Testis (tissue), 2 donors: ENCODE measurements at regions not wholly inside any gene's neighbourhood (a gene's known extent, or its start where the extent isn't known, plus 50 kb on each side); places are given as distances from the start of the nearest gene placed in this dataset.
A peak's percentile ranks its signal among the peaks of the same experiment; 100 is the strongest.

Experiments
- DNase-seq: peaks from one replicate; pipeline ENCODE4 v3.0.0-alpha.2; 2019
- H3K27ac ChIP-seq, 2 donors: fragments of 200-600 bp; sonication (generic); one replicate each; pipeline ENCODE4 v1.5.1; 2019
- H3K27me3 ChIP-seq: fragments of 200-600 bp; sonication (generic); one replicate; pipeline ENCODE4 v1.5.1; 2019
- H3K36me3 ChIP-seq: fragments of 200-600 bp; sonication (generic); one replicate; pipeline ENCODE4 v1.5.1; 2017; ENCODE audit warnings: low read depth; ENCODE audit errors: missing control alignments
- H3K4me1 ChIP-seq: fragments of 200-600 bp; sonication (generic); one replicate; pipeline ENCODE4 v1.5.1; 2019
- H3K4me3 ChIP-seq, 2 donors: fragments of 200-600 bp; sonication (generic); one replicate each; pipeline ENCODE4 v1.5.1; 2017 to 2019
- H3K9me3 ChIP-seq: fragments of 200-600 bp; sonication (generic); one replicate; pipeline ENCODE4 v1.5.1; 2017
- CTCF ChIP-seq, 3 experiments: fragments of 450-650 bp in 2 of 3; fragments of 200-600 bp in 1 of 3; sonication (generic) in 1 of 3; IDR thresholded peaks; one replicate each; pipeline ENCODE4 v1.5.1; 2016 to 2019; ENCODE audit warnings: antibody characterized with exemption in 3 of 3, mild to moderate bottlenecking in 2 of 3, moderate library complexity in 1 of 3
- POLR2A ChIP-seq: fragments of 450-650 bp; IDR thresholded peaks from one replicate; pipeline ENCODE4 v1.6.1; 2017; ENCODE audit warnings: antibody characterized with exemption, mild to moderate bottlenecking, moderate library complexity
- WGBS, 2 donors: methylation state at CpG; one replicate each; pipeline ENCODE4 v1.1.5; 2018; 5-methylcytosine and 5-hydroxymethylcytosine counted together
- intact Hi-C: fragments of 100-400 bp; cut with DNase I; formaldehyde crosslinking; loops from one replicate; pipeline ENCODE4 v1.15.1; 2023; ENCODE audit warnings: low total_unique reads

- Histone ChIP-seq H3K4me1 (peaks cover 4% of the 10 kb centered on the region), H3K4me3 (no peak overlapping the region), H3K27me3 (no peaks in the 10 kb centered on the region), H3K9me3 (no peaks in the 10 kb centered on the region), H3K27ac (no peak overlapping the region), H3K36me3 (no peaks in the 10 kb centered on the region)
- TF ChIP-seq CTCF (IDR thresholded peaks at IDR 0.05), result no peak
- TF ChIP-seq POLR2A, result no peak
- intact Hi-C loops, result no loop called here
- WGBS, 2 donors, result 77 to 79% methylated on average over 4 of the region's 4 CpGs
- no peak for DNase-seq
Observed at GRCh38 chr19:13670846-13671245, 93.5 kb upstream of the MRI1 start.

- peak; percentile 43 for DNase-seq
- H3K9me3 ChIP-seq, result no peaks in the 10 kb centered on the region
- no peak overlapping the region for H3K4me3 ChIP-seq
- intact Hi-C loops, result no loop called here
- no peaks in the 10 kb centered on the region for H3K27me3 ChIP-seq
- no peak overlapping the region for H3K27ac ChIP-seq
- WGBS, 2 donors, result 26 to 28% methylated on average over 4 of the region's 4 CpGs
- peaks cover 4% of the 10 kb centered on the region for H3K4me1 ChIP-seq
- TF ChIP-seq POLR2A (no peak), CTCF (IDR thresholded peaks at IDR 0.05) (no peak)
- no peaks in the 10 kb centered on the region for H3K36me3 ChIP-seq
Observed at GRCh38 chr19:13669780-13670355, 94.5 kb upstream of the MRI1 start.

GRCh38 chr19:13668964-13669363, 95.4 kb upstream of the MRI1 start:
- H3K9me3 ChIP-seq, result no peaks in the 10 kb centered on the region
- H3K4me3 ChIP-seq, result no peak overlapping the region
- no peak overlapping the region for H3K27ac ChIP-seq
- WGBS, 2 donors, result 85 to 91% methylated on average over 9 of the region's 9 CpGs
- TF ChIP-seq POLR2A (no peak), CTCF (IDR thresholded peaks at IDR 0.05) (no peak)
- intact Hi-C loops, result no loop called here
- no peaks in the 10 kb centered on the region for H3K27me3 ChIP-seq
- peaks cover 4% of the 10 kb centered on the region for H3K4me1 ChIP-seq
- H3K36me3 ChIP-seq, result no peaks in the 10 kb centered on the region
- no peak for DNase-seq

- peaks cover 4% of the 10 kb centered on the region for H3K4me1 ChIP-seq
- no peaks in the 10 kb centered on the region for H3K9me3 ChIP-seq
- no peak for DNase-seq
- H3K27ac ChIP-seq, result no peak overlapping the region
- H3K27me3 ChIP-seq, result no peaks in the 10 kb centered on the region
- TF ChIP-seq POLR2A, result no peak
- no peak for TF ChIP-seq CTCF (IDR thresholded peaks at IDR 0.05)
- H3K4me3 ChIP-seq, result no peak overlapping the region
- no peaks in the 10 kb centered on the region for H3K36me3 ChIP-seq
- 70 to 77% methylated on average over 13 to 15 of the region's 15 CpGs for WGBS, 2 donors
- intact Hi-C loops, result no loop called here
Observed at GRCh38 chr19:13666165-13666564, 98.2 kb upstream of the MRI1 start.

GRCh38 chr19:13665125-13665905, 99.0 kb upstream of the MRI1 start:
- TF ChIP-seq CTCF (IDR thresholded peaks at IDR 0.05) (no peak), POLR2A (no peak)
- Histone ChIP-seq H3K4me1 (peaks cover 2% of the 10 kb centered on the region), H3K36me3 (no peaks in the 10 kb centered on the region), H3K9me3 (no peaks in the 10 kb centered on the region), H3K4me3 (no peak overlapping the region), H3K27ac (no peak overlapping the region), H3K27me3 (no peaks in the 10 kb centered on the region)
- intact Hi-C loops, result no loop called here
- no peak for DNase-seq
- 60 to 81% methylated on average over 12 of the region's 12 CpGs for WGBS, 2 donors
